HUES64 (cell line): ENCODE measurements at regions not wholly inside any gene's neighbourhood (a gene's known extent, or its start where the extent isn't known, plus 50 kb on each side); places are given as distances from the start of the nearest gene placed in this dataset.

Experiments
- H3K27ac ChIP-seq: 2 replicates; pipeline ENCODE4 v1.7.0; 2013; ENCODE audit warnings: low read depth, low read length, inconsistent platforms
- H3K27me3 ChIP-seq: 2 replicates; pipeline ENCODE4 v1.6.1; 2013; ENCODE audit warnings: mild to moderate bottlenecking, low read length; ENCODE audit not compliant: insufficient read depth
- H3K36me3 ChIP-seq: 2 replicates; pipeline ENCODE4 v1.6.1; 2013; ENCODE audit warnings: mild to moderate bottlenecking, low read length; ENCODE audit not compliant: insufficient read depth
- H3K4me1 ChIP-seq: 2 replicates; pipeline ENCODE4 v1.6.1; 2013; ENCODE audit warnings: mild to moderate bottlenecking, low read length, moderate library complexity; ENCODE audit not compliant: insufficient read depth
- H3K4me3 ChIP-seq: 2 replicates; pipeline ENCODE4 v1.5.1; 2013; ENCODE audit warnings: mild to moderate bottlenecking, low read length, moderate library complexity
- H3K9ac ChIP-seq: 2 replicates; pipeline ENCODE4 v1.6.1; 2013; ENCODE audit warnings: mild to moderate bottlenecking, low read depth, low read length
- H3K9me3 ChIP-seq: 2 replicates; pipeline ENCODE4 v1.6.1; 2013; ENCODE audit warnings: low read depth, low read length; ENCODE audit not compliant: insufficient read depth
- WGBS: fragments of 150-250, 120-280 bp; methylation state at CpG from one replicate; pipeline ENCODE4 v1.1.7; 2013; ENCODE audit warnings: missing lambda C conversion rate; 5-methylcytosine and 5-hydroxymethylcytosine counted together

DNA sequence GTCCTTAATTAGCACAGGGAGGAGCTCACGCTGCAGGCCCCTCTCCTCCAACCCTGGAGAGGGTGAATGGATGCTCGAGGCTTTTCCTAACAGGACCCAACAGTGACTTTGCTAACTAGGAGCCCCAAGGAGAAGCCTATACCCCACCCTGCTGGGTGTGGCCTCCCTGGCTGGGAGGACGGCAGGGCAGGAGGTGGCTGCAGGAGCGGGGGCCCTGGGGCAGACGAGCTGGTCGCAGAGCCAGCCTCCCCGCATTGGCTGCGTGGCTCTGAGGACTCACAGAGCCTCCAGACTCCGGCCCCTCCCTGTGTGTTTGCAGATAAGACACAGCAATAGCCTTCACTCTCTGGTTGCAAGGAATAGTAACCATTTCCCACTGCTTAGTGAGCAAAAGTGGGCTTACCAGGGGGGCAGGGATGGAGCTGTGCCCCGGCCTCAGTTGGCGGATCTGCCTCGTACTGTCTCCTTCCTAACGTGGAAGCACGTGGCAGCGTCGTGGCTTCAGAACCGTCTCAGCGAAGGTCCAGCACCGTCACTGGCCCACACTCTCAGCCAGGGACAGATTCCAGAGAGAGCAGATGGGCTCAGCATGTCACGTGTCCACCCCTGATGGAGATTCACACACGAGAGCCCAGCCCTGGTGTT, 1087.5 kb downstream of the BRD1 start:
- Histone ChIP-seq H3K4me3 (no peak overlapping the region), H3K27ac (no peak overlapping the region), H3K4me1 (no peaks in the 10 kb centered on the region), H3K9me3 (no peaks in the 10 kb centered on the region), H3K9ac (no peak overlapping the region), H3K27me3 (no peaks in the 10 kb centered on the region), H3K36me3 (no peaks in the 10 kb centered on the region)
- 95% methylated on average over 21 of the region's 21 CpGs for WGBS

DNA sequence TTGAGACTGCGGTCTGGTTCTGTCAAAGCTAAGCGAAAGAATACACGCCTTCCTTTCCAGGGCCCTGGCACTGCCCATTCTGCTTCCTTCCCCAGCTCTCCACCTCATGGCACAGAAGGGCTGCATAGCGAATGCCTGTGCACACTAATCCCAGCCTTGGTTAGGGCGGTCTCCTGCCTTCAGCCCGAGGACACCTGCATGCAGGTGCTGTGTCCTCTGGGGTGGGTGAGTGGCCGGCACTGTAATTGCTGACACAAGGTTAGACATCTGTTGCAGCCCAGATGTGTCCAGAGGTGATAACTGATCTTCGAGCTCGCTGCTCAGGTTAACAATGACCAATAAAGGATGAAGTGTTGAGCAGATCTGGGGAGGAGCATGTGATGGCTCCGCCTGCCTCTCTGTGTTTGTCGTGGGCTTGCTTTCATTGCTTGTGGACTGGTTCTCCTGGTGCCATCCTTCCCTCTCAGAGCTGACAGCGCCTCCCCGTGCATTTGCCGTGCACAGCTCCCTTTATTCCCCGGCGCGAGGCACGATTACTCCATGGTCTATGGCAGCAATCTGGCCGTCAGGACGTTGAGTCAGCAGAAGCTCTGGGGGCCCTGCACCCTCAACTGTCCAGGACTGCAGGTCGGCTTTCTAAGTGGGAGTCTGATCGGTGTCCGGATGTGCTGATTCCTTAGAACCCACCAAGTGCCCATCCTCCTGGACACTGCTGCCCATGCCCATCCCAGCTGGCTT, 1088.2 kb downstream of the BRD1 start:
- H3K27ac ChIP-seq: no peak overlapping the region
- no peaks in the 10 kb centered on the region for H3K27me3 ChIP-seq
- no peak overlapping the region for H3K9ac ChIP-seq
- no peaks in the 10 kb centered on the region for H3K4me1 ChIP-seq
- H3K4me3 ChIP-seq: no peak overlapping the region
- H3K36me3 ChIP-seq: no peaks in the 10 kb centered on the region; the same call in 1 of the 2 replicates
- no peaks in the 10 kb centered on the region for H3K9me3 ChIP-seq
- WGBS: 93% methylated on average over 23 of the region's 23 CpGs

DNA sequence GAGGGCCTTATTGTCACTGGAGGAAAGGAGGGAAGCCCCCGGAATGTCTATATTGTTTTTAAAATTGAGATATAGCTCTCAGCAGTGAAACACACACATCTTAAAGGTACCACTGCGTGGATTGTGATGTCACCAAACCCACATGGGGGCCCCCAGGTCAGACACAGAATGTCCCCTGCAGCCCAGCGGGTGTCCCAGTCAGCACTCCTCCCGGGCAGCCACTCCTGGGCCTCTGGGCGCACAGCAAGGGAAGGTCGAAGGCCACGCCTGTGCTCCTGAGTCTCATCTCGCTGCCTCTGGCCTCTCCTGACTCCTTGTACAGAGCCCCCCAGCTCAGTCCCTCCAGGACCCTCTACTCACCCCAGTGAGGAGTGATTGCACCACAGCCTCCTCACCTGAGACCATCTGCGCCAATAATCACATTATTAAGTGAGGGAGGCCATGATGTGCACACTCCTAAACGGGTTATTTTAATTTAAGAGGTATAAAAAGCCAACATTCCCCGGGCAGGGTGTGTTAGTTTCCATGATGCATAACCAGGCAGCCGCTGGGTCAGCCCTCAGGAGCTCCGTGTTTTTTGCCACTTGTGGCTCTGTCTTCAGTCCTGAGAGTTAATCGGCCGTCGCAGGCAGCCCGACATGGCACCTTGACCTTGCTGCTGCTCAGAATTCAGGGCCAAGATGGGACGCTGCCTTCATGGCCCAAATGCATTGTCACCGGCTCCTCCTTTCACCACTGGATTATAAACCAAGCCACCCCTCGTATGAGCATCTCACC, 1089.3 kb downstream of the BRD1 start:
- H3K36me3 ChIP-seq: no peaks in the 10 kb centered on the region; the same call in 1 of the 2 replicates
- no peak overlapping the region for H3K4me3 ChIP-seq
- H3K4me1 ChIP-seq: no peaks in the 10 kb centered on the region
- 91% methylated on average over 19 of the region's 20 CpGs for WGBS
- no peak overlapping the region for H3K9ac ChIP-seq
- H3K27ac ChIP-seq: no peak overlapping the region
- H3K27me3 ChIP-seq: no peaks in the 10 kb centered on the region
- no peaks in the 10 kb centered on the region for H3K9me3 ChIP-seq

DNA sequence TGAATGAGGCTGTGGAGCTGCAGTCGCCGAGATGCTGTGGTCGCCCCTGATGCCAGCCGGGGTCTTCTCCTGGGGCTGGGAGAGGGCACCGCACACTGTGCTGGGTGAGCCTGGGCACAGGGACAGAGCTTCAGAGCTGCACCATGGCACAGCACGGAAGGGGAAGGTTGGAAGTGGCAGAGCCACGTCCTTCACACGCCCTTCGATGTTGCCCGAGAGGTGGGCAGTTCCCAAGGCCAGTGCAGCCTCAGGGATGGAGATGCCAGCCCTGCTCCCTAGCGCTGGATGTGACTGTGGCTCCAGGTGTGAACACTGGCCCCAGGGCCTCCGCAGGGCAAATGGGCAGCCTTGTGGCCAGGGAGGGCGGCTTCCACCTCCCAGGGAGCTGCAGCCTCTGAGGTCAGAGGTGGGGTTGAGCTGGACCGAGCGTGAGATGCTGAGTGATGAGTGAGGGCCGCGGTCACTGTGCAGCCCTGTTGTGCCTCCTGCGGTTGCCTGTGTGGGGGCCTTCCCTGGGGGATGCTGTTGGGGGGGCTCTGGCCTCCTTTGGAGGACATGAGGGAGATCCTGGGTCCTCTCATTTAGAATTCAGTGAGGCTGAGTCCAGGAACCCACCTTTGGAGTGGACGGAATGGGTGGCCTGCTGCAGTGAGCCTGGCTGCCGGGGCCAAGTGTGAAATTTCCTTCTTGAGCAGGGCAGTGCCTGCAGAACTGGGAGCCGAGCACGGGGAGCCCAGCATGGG, 1090.0 kb downstream of the BRD1 start:
- Histone ChIP-seq H3K36me3 (no peaks in the 10 kb centered on the region; the same call in 1 of the 2 replicates), H3K27me3 (no peaks in the 10 kb centered on the region), H3K4me3 (no peak overlapping the region), H3K27ac (no peak overlapping the region), H3K4me1 (no peaks in the 10 kb centered on the region), H3K9me3 (no peaks in the 10 kb centered on the region), H3K9ac (no peak overlapping the region)
- 95% methylated on average over 22 of the region's 22 CpGs for WGBS

DNA sequence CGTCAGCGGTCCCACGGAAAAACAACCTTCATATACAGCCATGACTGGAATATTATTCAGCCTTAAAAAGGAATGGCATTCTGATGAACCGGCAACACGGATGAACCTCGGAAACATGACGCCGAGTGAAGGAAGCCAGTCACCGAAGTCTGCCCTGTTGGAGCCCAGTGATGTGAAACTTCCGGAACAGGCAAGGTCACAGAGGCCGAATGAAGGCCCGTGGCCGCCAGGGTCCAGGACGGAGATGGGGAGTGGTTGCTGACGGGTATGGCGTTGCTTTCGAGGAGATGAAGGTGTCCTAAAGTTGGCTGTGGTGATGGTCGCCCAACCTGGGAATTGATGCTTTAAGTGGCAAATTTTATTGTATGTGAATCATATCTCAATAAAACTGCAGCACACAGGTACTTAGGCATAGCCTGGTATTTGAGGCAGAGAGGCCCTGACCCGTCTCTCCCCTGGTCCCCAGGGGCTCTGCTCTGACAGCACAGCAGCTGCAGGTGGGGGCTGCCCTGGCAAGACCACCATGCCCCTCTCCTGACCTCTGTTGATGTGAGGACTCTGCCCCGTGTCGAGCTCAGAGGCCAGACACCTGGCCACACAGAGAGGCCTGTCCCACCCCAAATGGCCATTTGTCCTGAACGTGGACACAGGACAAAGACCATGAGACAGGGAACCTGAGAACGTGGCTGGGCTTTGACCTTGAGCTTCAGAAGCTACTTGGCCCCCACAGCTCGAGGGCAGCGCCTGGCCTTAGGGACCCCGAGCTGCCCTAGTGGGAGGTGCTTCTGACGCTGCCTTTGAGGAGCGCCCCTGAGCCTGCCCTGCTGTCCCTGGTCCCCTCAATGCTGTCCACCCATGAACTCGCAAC, 1090.8 kb downstream of the BRD1 start:
- WGBS: 92% methylated on average over 29 of the region's 29 CpGs
- Histone ChIP-seq H3K36me3 (no peaks in the 10 kb centered on the region; the same call in 1 of the 2 replicates), H3K4me1 (no peaks in the 10 kb centered on the region), H3K9me3 (no peaks in the 10 kb centered on the region), H3K27ac (no peak overlapping the region), H3K9ac (no peak overlapping the region), H3K27me3 (no peaks in the 10 kb centered on the region), H3K4me3 (no peak overlapping the region)

DNA sequence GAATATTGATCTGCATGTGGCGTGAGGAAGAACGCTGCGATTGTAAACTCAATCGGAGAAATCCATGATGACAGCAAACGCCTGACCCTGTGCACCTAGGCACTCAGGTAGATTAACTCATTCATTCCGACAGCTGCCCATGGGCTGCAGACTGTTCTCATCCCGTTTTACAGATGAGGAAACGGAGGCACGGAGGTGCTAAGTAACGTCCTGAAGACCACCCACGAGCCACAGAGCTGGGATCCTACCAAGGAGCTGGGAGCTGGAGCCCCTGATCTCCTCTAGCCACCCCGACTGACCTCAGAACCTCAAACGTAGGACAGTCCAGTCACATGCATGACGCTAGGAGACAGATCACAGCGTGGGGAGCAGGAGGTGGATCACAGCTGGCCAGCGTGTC, 1092.7 kb downstream of the BRD1 start:
- 96% methylated on average over 16 of the region's 16 CpGs for WGBS
- Histone ChIP-seq H3K4me1 (no peaks in the 10 kb centered on the region), H3K4me3 (no peak overlapping the region), H3K27ac (no peak overlapping the region), H3K27me3 (no peaks in the 10 kb centered on the region), H3K9ac (no peak overlapping the region), H3K36me3 (no peaks in the 10 kb centered on the region; the same call in 1 of the 2 replicates), H3K9me3 (no peaks in the 10 kb centered on the region)

DNA sequence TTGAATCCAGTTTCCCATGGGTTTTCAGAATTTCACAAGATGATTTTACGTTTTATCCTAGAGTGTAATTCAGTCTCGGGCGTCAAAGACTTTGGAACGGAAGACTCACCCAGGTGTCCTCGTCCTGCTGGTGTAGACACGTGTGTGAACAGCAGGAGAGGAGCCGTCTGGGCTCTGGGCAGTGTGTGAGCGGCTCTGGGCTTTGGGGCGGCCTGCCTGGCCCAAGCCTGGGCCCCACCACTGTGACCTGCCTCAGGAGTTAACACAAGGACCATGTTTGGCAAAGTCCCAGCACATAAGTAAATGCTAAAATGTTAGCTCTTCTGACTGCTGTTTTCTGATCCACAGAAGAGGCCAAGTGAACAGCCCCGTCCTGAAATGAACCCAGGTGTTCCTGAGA, 1093.3 kb downstream of the BRD1 start:
- WGBS: 96% methylated on average over 10 of the region's 10 CpGs
- Histone ChIP-seq H3K9me3 (no peaks in the 10 kb centered on the region), H3K36me3 (no peaks in the 10 kb centered on the region; the same call in 1 of the 2 replicates), H3K4me1 (no peaks in the 10 kb centered on the region), H3K9ac (no peak overlapping the region), H3K27me3 (no peaks in the 10 kb centered on the region), H3K27ac (no peak overlapping the region), H3K4me3 (no peak overlapping the region)

DNA sequence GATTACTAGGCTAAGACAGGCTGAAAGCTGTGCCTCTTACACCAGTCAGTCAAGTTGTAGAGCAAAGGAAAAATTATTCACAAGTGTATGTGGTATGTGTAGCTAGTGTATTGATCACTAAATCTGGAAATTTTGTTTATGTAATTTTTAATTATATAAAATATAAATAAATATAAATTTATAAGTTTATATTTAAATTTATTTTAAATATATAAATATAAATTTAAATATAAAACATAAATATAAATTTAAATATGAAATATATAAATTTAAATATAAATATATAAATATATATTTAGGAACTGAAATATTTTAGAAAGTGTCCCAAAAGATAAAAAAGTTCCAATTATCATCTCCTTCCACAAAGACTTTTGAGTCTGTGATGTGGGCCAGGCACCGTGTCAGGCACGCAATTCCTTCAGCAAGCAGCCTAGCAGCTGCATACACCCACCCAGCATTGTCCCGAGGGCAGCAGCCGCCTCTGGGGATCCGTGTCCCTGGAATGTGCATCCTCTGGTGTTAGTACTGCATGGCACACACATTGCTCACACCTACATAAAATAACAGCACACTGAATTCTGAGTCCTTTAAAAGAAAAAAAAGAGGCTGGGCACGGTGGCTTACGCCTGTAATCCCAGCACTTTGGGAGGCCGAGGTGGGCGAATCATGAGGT, 1098.0 kb downstream of the BRD1 start:
- no peaks in the 10 kb centered on the region for H3K27me3 ChIP-seq
- H3K4me1 ChIP-seq: no peaks in the 10 kb centered on the region
- WGBS: 94% methylated on average over 9 of the region's 9 CpGs
- H3K27ac ChIP-seq: no peak overlapping the region
- no peak overlapping the region for H3K4me3 ChIP-seq
- H3K36me3 ChIP-seq: no peaks in the 10 kb centered on the region; the same call in 1 of the 2 replicates
- no peak overlapping the region for H3K9ac ChIP-seq
- peaks cover 6% of the 10 kb centered on the region; the same call in 1 of the 2 replicates for H3K9me3 ChIP-seq

DNA sequence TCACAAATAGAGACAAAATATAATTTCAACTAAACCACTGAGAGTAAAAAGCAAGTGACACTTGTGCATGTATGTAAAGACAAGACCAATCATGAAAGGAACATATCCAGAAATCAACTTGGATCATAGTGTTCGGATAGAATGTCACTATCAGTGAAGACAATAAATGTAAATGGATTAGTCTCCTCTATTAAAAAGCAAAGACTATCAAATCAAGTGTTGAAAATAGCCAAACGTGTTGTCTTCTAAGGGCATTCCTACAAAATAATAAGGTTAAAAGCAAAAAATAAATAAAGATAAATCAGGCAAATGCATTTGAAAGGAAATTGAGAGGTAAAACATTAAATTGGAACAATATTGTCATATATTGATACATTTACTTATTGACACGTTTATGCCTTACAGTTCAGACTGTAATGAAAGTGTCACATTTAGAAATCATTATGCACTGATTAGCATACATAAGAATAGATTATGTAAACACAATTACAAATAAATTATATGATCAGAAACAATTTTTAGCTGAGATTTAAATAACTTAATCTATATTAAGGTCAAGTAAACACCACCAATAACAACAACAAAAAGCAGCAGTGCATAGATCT, 1100.1 kb downstream of the BRD1 start:
- Histone ChIP-seq H3K27ac (no peak overlapping the region), H3K36me3 (no peaks in the 10 kb centered on the region), H3K4me1 (no peaks in the 10 kb centered on the region), H3K27me3 (no peaks in the 10 kb centered on the region), H3K4me3 (no peak overlapping the region), H3K9me3 (peaks cover 6% of the 10 kb centered on the region; the same call in 1 of the 2 replicates), H3K9ac (no peak overlapping the region)
- WGBS: no CpG with 5 or more reads among the region's 3 CpGs
